ENCODE measurements at regions not wholly inside any gene's neighbourhood (a gene's known extent, or its start where the extent isn't known, plus 50 kb on each side); places are given as distances from the start of the nearest gene placed in this dataset.

DNA sequence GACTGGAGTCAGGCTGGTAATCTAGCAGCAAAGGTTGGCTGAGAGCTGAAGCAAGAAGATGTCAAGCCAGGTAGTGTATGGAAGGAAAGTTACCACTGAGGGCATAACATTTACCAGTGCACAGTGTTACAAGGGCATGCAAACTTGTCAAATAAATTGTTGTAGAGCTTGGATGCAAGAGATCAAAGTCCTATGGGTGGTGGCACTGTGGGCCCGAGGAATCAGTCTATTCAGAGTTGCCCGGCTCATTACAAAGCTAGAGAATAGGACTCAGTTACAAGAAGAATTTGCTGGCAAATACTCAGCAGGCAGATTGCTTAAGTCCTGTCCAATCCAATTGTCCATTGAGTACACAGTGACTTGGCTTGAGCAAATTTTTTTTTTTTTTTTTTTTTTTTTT lies 2043.8 kb downstream of the ARAP2 start:
- Histone ChIP-seq H3K27ac (no peak overlapping the region), H3K9me3 (peaks cover 0 to 1% (median 0%) of the 10 kb centered on the region in 4 donors), H3K4me3 (no peak overlapping the region), H3K27me3 (no peaks in the 10 kb centered on the region), H3K36me3 (no peaks in the 10 kb centered on the region), H3K4me1 (no peaks in the 10 kb centered on the region)
- TF ChIP-seq, protein P1, sequence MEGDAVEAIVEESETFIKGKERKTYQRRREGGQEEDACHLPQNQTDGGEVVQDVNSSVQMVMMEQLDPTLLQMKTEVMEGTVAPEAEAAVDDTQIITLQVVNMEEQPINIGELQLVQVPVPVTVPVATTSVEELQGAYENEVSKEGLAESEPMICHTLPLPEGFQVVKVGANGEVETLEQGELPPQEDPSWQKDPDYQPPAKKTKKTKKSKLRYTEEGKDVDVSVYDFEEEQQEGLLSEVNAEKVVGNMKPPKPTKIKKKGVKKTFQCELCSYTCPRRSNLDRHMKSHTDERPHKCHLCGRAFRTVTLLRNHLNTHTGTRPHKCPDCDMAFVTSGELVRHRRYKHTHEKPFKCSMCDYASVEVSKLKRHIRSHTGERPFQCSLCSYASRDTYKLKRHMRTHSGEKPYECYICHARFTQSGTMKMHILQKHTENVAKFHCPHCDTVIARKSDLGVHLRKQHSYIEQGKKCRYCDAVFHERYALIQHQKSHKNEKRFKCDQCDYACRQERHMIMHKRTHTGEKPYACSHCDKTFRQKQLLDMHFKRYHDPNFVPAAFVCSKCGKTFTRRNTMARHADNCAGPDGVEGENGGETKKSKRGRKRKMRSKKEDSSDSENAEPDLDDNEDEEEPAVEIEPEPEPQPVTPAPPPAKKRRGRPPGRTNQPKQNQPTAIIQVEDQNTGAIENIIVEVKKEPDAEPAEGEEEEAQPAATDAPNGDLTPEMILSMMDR (IDR thresholded peaks at IDR 0.05) = no peak
- no peak for TF ChIP-seq EP300 (IDR thresholded peaks at IDR 0.05)
- 86 to 87% methylated on average over 2 of the region's 2 CpGs for WGBS, 2 donors
- DNase-seq (ENCODE audit: low spot score in 2 of 2) = no peak

DNA sequence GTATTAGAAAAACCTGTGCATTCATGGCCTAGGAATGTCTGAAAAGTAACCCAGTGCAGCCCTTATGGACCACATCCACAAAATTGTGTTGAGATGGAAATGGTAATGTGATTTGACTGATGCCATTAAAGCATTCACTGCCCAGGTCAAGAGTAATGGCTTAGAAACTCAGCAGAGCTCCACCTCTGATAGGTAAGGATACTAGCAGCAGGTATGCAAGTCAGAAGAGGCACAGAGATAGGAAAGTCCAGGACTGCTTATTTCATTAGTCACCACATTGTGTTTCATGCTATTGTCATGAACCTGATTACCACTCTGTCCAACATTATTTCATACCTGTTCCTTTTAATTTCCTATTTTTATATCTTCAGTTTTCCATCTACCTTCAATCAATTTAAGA lies 2042.2 kb downstream of the ARAP2 start:
- TF ChIP-seq, protein P1 (IDR thresholded peaks at IDR 0.05) = no peak
- TF ChIP-seq EP300 (IDR thresholded peaks at IDR 0.05) (no peak), POLR2A (IDR thresholded peaks at IDR 0.05) (no peak)
- H3K27me3 ChIP-seq = no peaks in the 10 kb centered on the region
- H3K4me1 ChIP-seq = no peaks in the 10 kb centered on the region
- DNase-seq (ENCODE audit: low spot score in 2 of 2) = no peak
- no peaks in the 10 kb centered on the region for H3K36me3 ChIP-seq
- peaks cover 0 to 5% (median 0%) of the 10 kb centered on the region in 4 donors for H3K9me3 ChIP-seq
- H3K4me3 ChIP-seq = no peak overlapping the region
- H3K27ac ChIP-seq = no peak overlapping the region

DNA sequence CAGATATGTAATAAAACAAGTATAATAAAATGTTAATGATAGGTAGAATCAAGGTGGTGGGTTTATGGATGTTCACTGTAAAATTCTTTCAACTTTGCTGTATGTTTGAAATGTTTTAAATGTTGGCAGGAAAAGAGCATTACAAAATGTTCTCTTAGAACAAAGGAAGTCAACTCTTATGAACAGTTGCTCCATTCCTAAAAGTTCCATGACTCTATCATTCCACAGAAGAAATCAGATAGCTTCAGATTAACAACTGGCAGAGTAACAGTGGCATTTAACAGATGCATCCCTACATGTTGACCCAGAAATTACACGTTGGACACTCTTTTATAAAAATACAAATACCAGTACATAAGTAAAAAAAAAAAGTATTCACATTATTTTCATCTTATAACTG lies 2023.7 kb downstream of the ARAP2 start:
- TF ChIP-seq POLR2A (IDR thresholded peaks at IDR 0.05) = no peak
- TF ChIP-seq, protein P1 (IDR thresholded peaks at IDR 0.05) = no peak
- no peak for TF ChIP-seq EP300 (IDR thresholded peaks at IDR 0.05)
- WGBS, 2 donors = 69 to 87% methylated on average over 1 of the region's 1 CpG
- DNase-seq (ENCODE audit: low spot score in 2 of 2) = no peak

DNA sequence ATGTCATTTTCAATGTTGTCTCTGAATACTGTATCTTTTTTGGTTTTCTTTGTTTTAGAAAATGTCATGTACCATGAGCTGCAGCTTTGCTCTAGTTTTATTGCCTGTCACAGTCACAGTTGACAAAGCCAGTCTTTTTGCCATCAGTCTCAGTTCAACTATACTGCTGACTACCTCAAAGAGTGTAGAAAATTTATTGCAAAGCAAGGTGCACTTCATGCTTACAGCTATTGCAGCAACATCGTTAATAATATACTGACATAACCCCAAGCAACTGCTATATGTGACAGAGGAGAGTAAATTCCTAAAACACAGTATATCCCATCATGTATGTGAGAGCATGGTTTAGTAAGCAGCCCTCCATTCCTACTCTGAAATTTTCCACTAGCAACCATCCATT lies 2022.3 kb downstream of the ARAP2 start:
- Histone ChIP-seq H3K36me3 (no peaks in the 10 kb centered on the region), H3K4me1 (no peaks in the 10 kb centered on the region), H3K4me3 (no peak overlapping the region), H3K9me3 (peaks cover 0 to 7% (median 0%) of the 10 kb centered on the region in 4 donors), H3K27ac (no peak overlapping the region), H3K27me3 (no peaks in the 10 kb centered on the region)
- WGBS, 2 donors = 63 to 72% methylated on average over 1 of the region's 1 CpG
- no peak for TF ChIP-seq EP300 (IDR thresholded peaks at IDR 0.05)
- TF ChIP-seq, protein P1 (IDR thresholded peaks at IDR 0.05) = no peak
- DNase-seq (ENCODE audit: low spot score in 2 of 2) = no peak

More for the DNA sequence above, 2023.7 kb downstream of the ARAP2 start:
- no peaks in the 10 kb centered on the region for H3K36me3 ChIP-seq
- H3K27ac ChIP-seq = no peak overlapping the region
- no peak overlapping the region for H3K4me3 ChIP-seq
- H3K27me3 ChIP-seq = no peaks in the 10 kb centered on the region
- H3K4me1 ChIP-seq = no peaks in the 10 kb centered on the region
- H3K9me3 ChIP-seq = peaks cover 0 to 4% (median 0%) of the 10 kb centered on the region in 4 donors

DNA sequence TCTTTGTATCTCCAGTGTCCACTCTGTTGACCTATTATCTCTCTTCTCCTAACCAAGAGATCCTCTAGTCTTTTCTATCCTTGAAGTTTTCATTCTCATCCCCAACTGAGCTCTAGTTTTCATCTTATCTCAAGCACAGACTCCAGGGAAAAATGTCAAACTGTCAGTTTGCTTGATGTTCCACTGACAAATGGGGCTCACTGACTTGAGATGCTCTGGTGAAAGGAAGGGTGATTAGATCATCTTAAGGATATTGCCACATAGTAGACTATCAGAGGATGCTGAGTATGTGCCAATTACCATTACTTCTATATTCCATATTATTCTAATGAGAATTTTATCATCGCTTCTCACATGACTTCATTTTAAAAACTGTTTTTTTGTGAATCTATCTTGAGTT lies 2008.2 kb downstream of the ARAP2 start:
- DNase-seq (ENCODE audit: low spot score in 2 of 2) = no peak
- Histone ChIP-seq H3K9me3 (no peaks in the 10 kb centered on the region), H3K4me3 (no peak overlapping the region), H3K27me3 (no peaks in the 10 kb centered on the region), H3K4me1 (no peaks in the 10 kb centered on the region), H3K27ac (no peak overlapping the region), H3K36me3 (no peaks in the 10 kb centered on the region)
- 90 to 100% methylated on average over 1 of the region's 1 CpG for WGBS, 2 donors
- TF ChIP-seq POLR2A (IDR thresholded peaks at IDR 0.05) (no peak), EP300 (IDR thresholded peaks at IDR 0.05) (no peak)
- TF ChIP-seq, protein P1 (IDR thresholded peaks at IDR 0.05) = no peak
